ENCODE measurements at regions not wholly inside any gene's neighbourhood (a gene's known extent, or its start where the extent isn't known, plus 50 kb on each side); places are given as distances from the start of the nearest gene placed in this dataset.

DNA sequence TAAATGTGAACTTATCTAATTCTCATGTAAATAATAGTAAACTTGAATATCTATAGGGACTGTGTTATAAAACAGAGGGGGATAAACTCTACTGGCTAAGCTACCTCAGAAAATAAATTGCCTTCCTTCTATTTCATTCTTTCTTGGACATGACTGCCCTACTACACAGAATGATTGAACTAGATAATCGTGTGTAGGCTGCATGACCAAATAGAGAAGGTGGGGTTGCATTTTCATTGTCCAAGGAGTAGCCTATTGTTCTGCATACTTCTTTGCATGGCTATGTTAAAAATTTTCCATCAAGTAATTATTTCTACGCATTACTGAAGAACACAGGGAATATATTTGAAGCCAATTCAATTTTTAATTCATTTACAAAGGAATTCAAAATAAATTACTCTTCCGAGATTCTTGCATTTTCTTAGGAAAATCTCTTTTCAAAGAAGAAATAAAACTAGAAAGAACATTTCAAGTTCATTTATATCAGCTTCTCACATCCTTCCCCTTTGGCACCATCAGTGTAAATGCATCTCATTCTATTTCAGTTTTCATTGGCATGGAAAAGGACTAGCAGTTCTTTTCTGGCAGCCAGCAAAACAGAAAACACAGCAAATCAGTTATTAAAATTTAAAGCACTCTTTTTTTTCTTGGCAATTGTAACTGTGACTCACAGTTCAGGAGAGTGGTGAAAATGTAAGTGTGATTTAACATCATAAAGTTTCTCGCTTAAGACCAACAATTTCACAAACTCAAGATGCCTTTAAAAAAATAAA is 714.7 kb downstream of the NCAM2 start (continued):
- TF ChIP-seq, protein P1, sequence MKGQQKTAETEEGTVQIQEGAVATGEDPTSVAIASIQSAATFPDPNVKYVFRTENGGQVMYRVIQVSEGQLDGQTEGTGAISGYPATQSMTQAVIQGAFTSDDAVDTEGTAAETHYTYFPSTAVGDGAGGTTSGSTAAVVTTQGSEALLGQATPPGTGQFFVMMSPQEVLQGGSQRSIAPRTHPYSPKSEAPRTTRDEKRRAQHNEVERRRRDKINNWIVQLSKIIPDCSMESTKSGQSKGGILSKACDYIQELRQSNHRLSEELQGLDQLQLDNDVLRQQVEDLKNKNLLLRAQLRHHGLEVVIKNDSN (IDR thresholded peaks at IDR 0.05; ENCODE audit: borderline replicate concordance, low read depth): no peak
- TF ChIP-seq RXRA (IDR thresholded peaks at IDR 0.05; ENCODE audit: borderline replicate concordance, low read depth) (0 out of 2 replicates have a peak, but pooled peaks have one; percentile 9), MXI1 (IDR thresholded peaks at IDR 0.05; ENCODE audit: low read depth, low read length) (no peak), GATA2 (CRISPR knock-in tag; IDR thresholded peaks at IDR 0.05) (no peak), TEAD4 (IDR thresholded peaks at IDR 0.05; ENCODE audit: borderline replicate concordance, insufficient read depth) (peak; percentile 13; the same call in 1 of the 2 replicates), CHD2 (IDR thresholded peaks at IDR 0.05; ENCODE audit: low read length, partially characterized antibody) (no peak), FOXM1 (IDR thresholded peaks at IDR 0.05; ENCODE audit: low read depth) (no peak)
- TF ChIP-seq, protein P2, sequence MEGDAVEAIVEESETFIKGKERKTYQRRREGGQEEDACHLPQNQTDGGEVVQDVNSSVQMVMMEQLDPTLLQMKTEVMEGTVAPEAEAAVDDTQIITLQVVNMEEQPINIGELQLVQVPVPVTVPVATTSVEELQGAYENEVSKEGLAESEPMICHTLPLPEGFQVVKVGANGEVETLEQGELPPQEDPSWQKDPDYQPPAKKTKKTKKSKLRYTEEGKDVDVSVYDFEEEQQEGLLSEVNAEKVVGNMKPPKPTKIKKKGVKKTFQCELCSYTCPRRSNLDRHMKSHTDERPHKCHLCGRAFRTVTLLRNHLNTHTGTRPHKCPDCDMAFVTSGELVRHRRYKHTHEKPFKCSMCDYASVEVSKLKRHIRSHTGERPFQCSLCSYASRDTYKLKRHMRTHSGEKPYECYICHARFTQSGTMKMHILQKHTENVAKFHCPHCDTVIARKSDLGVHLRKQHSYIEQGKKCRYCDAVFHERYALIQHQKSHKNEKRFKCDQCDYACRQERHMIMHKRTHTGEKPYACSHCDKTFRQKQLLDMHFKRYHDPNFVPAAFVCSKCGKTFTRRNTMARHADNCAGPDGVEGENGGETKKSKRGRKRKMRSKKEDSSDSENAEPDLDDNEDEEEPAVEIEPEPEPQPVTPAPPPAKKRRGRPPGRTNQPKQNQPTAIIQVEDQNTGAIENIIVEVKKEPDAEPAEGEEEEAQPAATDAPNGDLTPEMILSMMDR (IDR thresholded peaks at IDR 0.05): no peak

DNA sequence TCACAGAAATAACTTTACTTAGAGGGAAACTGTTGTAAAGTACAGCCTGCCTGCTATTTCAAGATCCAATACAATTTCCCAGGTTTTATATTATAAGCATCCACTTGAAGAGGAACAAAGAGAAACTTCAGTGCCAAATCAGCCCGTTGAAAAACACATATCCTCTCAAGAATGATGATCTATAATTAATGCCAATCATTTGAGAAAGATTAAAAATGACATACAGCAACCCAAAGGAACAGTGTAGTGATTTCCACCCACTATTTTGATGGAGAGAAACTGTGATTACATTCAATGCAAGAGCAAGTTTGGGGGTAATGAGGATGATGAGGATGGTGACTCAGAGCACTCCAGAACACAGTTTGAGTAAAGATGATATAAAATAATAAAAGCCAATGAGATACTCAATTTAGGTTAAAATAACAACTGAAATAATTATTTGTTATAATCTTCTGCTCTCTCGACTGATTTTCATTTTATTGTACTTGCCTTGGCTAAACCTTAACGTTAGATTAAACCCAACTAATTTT is 715.5 kb downstream of the NCAM2 start:
- Histone ChIP-seq H3K4me1 (ENCODE audit: control insufficient read depth in 1 of 2, insufficient read depth in 2 of 2, low read depth in 1 of 2, low read length in 1 of 2) (peaks cover 0 to 45% of the 10 kb centered on the region in 2 experiments; a peak in 3 of 4 replicates), H3K27me3 (ENCODE audit: insufficient read depth) (no peaks in the 10 kb centered on the region), H3K4me3 (ENCODE audit: low read depth in 2 of 2, low read length in 1 of 2) (peak overlapping the region in 1 of 2 experiments; percentile 10; a peak in 2 of 4 replicates), H4K20me1 (ENCODE audit: insufficient read depth) (no peaks in the 10 kb centered on the region), H3K79me2 (ENCODE audit: insufficient read depth) (no peaks in the 10 kb centered on the region), H3K9me2 (no peaks in the 10 kb centered on the region), H3K9ac (peak overlapping the region; percentile 57; the same call in 1 of the 2 replicates), H3K27ac (ENCODE audit: low read depth in 2 of 2, low read length in 1 of 2) (peak overlapping the region; percentile 82 to 93), H3K36me3 (replicated peaks in 1 of 2; ENCODE audit: control insufficient read depth in 1 of 2, insufficient read depth in 2 of 2, low read length in 1 of 2) (peaks cover 0 to 6% of the 10 kb centered on the region in 2 experiments), H2AFZ (ENCODE audit: low read depth) (peak overlapping the region; percentile 67), H3K4me2 (peak overlapping the region; percentile 38), H3K9me3 (no peaks in the 10 kb centered on the region; the same call in 1 of the 2 replicates), H3F3A (replicated peaks; ENCODE audit: insufficient read depth) (peaks cover 50% of the 10 kb centered on the region)
- 41% methylated on average over 3 of the region's 3 CpGs for WGBS (ENCODE audit: low lambda C conversion rate)
- CTCF ChIA-PET: no interaction called here
- no peak for DNase-seq
- POLR2A ChIA-PET: no interaction called here
- TF ChIP-seq, protein P3, sequence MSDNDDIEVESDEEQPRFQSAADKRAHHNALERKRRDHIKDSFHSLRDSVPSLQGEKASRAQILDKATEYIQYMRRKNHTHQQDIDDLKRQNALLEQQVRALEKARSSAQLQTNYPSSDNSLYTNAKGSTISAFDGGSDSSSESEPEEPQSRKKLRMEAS (IDR thresholded peaks at IDR 0.05; ENCODE audit: low read depth): no peak
- no peak for TF ChIP-seq ELF1 (IDR thresholded peaks at IDR 0.05)
- TF ChIP-seq, protein P4, sequence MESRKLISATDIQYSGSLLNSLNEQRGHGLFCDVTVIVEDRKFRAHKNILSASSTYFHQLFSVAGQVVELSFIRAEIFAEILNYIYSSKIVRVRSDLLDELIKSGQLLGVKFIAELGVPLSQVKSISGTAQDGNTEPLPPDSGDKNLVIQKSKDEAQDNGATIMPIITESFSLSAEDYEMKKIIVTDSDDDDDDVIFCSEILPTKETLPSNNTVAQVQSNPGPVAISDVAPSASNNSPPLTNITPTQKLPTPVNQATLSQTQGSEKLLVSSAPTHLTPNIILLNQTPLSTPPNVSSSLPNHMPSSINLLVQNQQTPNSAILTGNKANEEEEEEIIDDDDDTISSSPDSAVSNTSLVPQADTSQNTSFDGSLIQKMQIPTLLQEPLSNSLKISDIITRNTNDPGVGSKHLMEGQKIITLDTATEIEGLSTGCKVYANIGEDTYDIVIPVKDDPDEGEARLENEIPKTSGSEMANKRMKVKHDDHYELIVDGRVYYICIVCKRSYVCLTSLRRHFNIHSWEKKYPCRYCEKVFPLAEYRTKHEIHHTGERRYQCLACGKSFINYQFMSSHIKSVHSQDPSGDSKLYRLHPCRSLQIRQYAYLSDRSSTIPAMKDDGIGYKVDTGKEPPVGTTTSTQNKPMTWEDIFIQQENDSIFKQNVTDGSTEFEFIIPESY (IDR thresholded peaks at IDR 0.05; ENCODE audit: borderline replicate concordance, low read depth): no peak
- no peak for TF ChIP-seq SMC3 (IDR thresholded peaks at IDR 0.05; ENCODE audit: low read depth, low read length)
- TF ChIP-seq EZH2phosphoT487 (IDR thresholded peaks at IDR 0.05; ENCODE audit: borderline replicate concordance, low read depth): no peak
- TF ChIP-seq SIN3A (IDR thresholded peaks at IDR 0.05; ENCODE audit: borderline replicate concordance, low read depth, low read length): no peak
- TF ChIP-seq, protein P1 (IDR thresholded peaks at IDR 0.05; ENCODE audit: borderline replicate concordance, low read depth): no peak
- TF ChIP-seq, protein P5, sequence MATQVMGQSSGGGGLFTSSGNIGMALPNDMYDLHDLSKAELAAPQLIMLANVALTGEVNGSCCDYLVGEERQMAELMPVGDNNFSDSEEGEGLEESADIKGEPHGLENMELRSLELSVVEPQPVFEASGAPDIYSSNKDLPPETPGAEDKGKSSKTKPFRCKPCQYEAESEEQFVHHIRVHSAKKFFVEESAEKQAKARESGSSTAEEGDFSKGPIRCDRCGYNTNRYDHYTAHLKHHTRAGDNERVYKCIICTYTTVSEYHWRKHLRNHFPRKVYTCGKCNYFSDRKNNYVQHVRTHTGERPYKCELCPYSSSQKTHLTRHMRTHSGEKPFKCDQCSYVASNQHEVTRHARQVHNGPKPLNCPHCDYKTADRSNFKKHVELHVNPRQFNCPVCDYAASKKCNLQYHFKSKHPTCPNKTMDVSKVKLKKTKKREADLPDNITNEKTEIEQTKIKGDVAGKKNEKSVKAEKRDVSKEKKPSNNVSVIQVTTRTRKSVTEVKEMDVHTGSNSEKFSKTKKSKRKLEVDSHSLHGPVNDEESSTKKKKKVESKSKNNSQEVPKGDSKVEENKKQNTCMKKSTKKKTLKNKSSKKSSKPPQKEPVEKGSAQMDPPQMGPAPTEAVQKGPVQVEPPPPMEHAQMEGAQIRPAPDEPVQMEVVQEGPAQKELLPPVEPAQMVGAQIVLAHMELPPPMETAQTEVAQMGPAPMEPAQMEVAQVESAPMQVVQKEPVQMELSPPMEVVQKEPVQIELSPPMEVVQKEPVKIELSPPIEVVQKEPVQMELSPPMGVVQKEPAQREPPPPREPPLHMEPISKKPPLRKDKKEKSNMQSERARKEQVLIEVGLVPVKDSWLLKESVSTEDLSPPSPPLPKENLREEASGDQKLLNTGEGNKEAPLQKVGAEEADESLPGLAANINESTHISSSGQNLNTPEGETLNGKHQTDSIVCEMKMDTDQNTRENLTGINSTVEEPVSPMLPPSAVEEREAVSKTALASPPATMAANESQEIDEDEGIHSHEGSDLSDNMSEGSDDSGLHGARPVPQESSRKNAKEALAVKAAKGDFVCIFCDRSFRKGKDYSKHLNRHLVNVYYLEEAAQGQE (IDR thresholded peaks at IDR 0.05; ENCODE audit: low read depth, low read length): no peak
- TF ChIP-seq CHD2 (IDR thresholded peaks at IDR 0.05; ENCODE audit: low read length, partially characterized antibody): no peak
- TF ChIP-seq RXRA (IDR thresholded peaks at IDR 0.05; ENCODE audit: borderline replicate concordance, low read depth): no peak
- TF ChIP-seq NRF1 (IDR thresholded peaks at IDR 0.05; ENCODE audit: low read depth, low read length): no peak
- no peak for TF ChIP-seq GABPA (IDR thresholded peaks at IDR 0.05; ENCODE audit: low read depth)
- no peak for TF ChIP-seq POLR2AphosphoS5 (IDR thresholded peaks at IDR 0.05; ENCODE audit: low read depth, low read length)
- TF ChIP-seq FOXJ3 (CRISPR knock-in tag; IDR thresholded peaks at IDR 0.05): no peak
- TF ChIP-seq JUND (IDR thresholded peaks at IDR 0.05): no peak

All from SK-N-SH (cell line).